ENCODE measurements at regions not wholly inside any gene's neighbourhood (a gene's known extent, or its start where the extent isn't known, plus 50 kb on each side); places are given as distances from the start of the nearest gene placed in this dataset.

DNA sequence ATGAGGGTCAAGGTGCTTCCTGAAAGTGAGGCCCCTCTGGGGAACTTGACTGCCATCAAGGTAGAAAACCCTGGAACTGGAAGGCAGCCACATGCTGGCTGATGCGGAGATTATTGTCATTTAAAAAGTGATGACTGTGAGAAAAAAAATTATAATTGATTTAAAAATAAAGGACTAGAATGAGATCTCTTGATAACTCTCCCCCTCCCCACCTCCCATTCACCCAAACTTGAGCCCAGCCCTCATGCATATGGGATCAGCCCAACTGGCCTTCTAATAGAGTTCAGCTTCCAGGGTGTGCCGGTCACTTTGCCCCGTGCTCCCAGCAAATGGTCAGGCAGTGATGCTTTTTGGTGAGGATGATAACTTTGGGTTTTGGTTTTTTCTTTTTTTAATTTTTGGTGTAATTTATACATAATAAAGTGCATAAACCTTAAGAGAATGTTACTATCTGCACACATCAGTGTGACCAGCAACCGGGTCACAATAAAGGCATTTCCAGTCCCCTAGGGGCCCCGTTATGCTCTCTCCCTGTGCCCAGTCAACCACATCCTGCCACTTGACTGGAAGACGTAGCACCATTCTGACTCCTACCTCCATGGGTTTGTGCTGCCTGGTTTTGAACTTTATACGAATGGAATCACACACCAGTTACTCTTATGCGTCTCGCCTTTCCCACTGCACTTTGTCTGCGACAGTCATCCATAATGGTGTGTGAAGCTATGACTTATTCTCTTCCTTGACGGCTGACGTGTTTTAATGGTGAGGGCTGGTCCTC, 187.9 kb downstream of the USP12 start:
- TF ChIP-seq, protein P1, sequence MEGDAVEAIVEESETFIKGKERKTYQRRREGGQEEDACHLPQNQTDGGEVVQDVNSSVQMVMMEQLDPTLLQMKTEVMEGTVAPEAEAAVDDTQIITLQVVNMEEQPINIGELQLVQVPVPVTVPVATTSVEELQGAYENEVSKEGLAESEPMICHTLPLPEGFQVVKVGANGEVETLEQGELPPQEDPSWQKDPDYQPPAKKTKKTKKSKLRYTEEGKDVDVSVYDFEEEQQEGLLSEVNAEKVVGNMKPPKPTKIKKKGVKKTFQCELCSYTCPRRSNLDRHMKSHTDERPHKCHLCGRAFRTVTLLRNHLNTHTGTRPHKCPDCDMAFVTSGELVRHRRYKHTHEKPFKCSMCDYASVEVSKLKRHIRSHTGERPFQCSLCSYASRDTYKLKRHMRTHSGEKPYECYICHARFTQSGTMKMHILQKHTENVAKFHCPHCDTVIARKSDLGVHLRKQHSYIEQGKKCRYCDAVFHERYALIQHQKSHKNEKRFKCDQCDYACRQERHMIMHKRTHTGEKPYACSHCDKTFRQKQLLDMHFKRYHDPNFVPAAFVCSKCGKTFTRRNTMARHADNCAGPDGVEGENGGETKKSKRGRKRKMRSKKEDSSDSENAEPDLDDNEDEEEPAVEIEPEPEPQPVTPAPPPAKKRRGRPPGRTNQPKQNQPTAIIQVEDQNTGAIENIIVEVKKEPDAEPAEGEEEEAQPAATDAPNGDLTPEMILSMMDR (IDR thresholded peaks at IDR 0.05; ENCODE audit: borderline replicate concordance, insufficient read depth, low read depth, low read length): no peak
- no peak overlapping the region for H3K4me3 ChIP-seq (ENCODE audit: low read depth, low read length)

DNA sequence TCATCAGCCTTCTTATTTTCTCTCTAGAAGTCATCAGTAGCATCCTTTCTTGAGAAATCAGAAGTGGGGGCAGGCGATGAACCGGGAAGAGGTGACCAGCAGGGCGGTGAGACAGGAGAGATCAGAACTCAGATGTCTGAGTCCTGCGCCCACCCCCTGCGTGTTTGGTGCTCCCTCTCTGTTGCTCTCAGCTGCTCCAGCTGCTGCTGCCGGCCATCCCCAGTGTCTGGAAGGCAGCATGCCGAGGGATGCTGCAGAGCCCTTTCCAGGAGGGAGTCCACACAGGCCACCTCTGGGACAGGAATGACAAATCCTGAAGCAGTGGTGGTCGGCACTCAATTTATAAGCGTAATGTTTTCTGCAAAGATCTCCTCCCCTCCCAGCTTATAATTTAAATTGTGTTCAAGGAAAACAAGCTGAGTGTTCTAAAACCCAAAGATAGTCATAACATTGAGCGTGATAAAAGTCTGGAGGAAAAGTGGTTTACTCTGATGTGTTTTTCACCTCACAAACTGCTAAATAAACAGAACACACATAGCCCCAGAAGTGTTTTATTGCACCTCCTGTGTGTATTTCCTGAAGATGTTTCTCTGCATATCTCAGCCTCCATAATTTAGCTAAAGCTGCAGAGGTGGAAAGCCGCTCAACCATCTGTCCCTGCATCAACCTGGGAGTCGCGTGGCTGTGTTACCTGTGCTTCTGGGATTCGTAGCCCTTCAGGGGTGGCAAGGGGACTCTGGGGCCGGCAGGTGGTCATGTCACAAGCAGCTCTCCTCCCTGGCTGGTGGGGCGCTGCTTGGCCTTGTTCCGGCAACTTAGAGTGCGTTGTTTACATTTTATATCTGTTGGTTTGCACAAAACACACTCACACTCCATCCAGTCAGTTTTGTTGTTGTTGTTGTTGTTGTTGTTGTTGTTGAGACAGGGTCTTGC, 191.2 kb downstream of the USP12 start:
- TF ChIP-seq, protein P1 (IDR thresholded peaks at IDR 0.05; ENCODE audit: borderline replicate concordance, insufficient read depth, low read depth, low read length): no peak
- H3K4me3 ChIP-seq (ENCODE audit: low read depth, low read length): no peak overlapping the region

DNA sequence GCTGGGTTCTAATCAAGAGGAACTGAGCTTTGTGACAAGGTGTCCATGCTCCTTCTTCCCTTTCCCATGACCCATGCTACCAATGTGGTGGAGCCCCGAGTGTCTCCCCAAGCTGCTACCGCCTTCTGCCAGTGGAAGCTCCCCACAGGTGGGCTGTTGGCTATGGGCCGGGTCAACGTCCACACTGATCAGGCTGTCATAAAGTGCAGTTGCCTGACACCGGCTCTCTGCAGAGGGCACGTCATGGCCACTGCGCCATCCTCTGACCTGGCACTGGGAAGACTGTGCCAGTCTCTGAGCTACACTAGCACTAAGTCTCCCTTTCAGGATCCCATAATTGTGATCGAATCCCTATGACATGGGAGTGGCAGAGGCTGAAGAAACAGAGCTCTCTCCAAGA, 192.3 kb downstream of the USP12 start:
- H3K4me3 ChIP-seq (ENCODE audit: low read depth, low read length): no peak overlapping the region
- TF ChIP-seq, protein P1 (IDR thresholded peaks at IDR 0.05; ENCODE audit: borderline replicate concordance, insufficient read depth, low read depth, low read length): no peak

DNA sequence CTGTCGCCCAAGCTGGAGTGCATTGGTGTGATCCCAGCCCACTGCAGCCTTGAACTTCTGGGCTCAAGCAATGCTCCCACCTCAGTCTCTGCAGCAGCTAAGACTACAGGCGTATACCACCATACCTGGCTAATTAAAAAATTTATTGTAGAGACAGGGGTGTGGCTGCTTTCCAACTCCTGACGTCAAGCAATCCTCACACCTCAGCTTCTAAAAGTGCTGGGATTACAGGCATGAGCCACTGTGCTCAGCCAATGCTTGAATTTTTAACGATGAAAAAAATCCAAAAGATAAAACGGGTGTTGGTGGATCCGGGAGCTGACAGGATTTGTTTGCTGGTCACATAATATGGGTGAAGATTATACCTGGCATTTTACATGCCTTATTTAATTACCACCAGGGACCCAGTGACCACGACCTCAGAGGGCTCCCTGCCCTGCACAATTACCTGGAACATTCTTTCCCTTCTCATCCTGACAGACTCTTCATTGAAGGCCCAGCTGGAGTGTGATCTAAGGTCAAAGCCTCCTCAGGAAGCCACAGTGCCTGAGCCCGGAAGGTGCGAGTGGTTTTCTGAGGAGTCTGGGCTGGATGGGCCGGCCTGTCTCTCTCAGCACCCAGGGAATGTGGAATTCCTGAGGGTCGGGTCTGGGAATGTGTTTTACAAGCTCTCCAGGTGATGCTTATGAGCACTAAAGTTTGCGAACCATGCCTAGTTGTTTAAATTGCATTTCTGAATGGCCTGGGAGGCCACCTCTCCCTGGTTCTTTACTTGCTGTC, 193.3 kb downstream of the USP12 start:
- H3K4me3 ChIP-seq (ENCODE audit: low read depth, low read length): no peak overlapping the region
- TF ChIP-seq, protein P1 (IDR thresholded peaks at IDR 0.05; ENCODE audit: borderline replicate concordance, insufficient read depth, low read depth, low read length): no peak

DNA sequence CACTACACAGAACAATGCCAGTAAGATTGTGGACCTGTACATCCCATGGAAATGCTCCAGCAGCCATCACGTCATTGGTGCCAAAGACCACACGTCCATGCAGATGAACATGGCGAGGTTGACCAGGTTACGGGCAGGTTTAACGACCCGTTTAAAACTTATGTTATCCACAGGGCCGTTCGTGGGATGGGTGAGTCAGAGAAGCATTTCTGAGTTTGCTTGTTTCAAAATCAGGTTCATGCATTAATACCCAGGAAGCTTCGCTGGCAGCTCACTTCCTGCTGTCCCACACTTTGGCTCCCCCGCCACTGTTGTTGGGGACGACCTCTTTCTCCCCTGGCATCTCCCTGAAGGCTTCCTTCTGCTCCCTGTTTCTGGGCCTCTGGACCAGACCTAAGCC, 194.1 kb downstream of the USP12 start:
- TF ChIP-seq, protein P1 (IDR thresholded peaks at IDR 0.05; ENCODE audit: borderline replicate concordance, insufficient read depth, low read depth, low read length): no peak
- H3K4me3 ChIP-seq (ENCODE audit: low read depth, low read length): no peak overlapping the region

DNA sequence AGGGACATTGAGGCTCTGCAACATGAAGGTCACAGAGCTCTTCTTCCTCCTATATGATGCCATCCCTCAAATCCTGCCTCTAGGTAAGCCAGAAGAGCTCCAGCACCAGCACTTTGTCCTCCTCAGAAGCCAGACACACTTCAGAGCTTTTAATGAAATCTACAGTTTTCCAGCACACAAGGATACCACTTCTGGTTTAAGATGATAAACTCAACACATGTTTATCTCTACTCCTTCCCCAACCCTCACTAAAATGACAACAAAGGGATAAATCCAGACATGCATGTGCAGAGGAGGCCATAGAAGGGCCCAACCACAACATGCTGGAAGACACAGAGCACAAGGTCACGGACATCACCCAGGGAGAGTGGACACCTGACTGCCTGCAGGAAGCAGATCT, 195.3 kb downstream of the USP12 start:
- H3K4me3 ChIP-seq (ENCODE audit: low read depth, low read length): no peak overlapping the region
- TF ChIP-seq, protein P1 (IDR thresholded peaks at IDR 0.05; ENCODE audit: borderline replicate concordance, insufficient read depth, low read depth, low read length): no peak
